ENCODE measurements at regions not wholly inside any gene's neighbourhood (a gene's known extent, or its start where the extent isn't known, plus 50 kb on each side); places are given as distances from the start of the nearest gene placed in this dataset.

- intact Hi-C loops (cut with DNase I) = no loop called here
- H3K4me1 ChIP-seq = no peaks in the 10 kb centered on the region
- no peak for ATAC-seq
Measured at GRCh38 chr9:29657821-29658220, 2084.5 kb upstream of the C9orf72 start.

DNA sequence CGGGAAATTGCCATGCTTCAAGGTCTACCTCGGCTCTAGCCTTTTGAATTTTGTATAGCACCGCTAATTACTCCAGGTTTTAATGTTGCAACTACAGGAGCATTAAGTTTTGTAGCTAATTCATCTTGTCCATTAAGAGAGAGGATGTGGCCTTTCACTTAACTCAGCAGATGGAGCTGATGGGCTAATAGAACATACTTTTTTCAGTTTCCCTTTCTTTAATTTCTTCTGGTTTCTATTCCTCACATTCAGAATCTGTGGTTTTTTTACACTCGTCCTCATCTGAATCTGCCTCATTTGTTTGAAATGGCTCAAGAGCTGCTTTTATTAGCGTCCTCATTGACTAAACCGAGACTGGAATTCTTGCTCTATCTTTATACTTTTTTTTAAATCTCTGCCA lies 2085.7 kb upstream of the C9orf72 start:
- DNase-seq (no peak), ATAC-seq (no peak)

More at GRCh38 chr9:29657821-29658220, 2084.5 kb upstream of the C9orf72 start:
- H3K36me3 ChIP-seq = no peaks in the 10 kb centered on the region
- no peaks in the 10 kb centered on the region for H3K9me3 ChIP-seq
- no peak overlapping the region for H3K27ac ChIP-seq
- no peaks in the 10 kb centered on the region for H3K27me3 ChIP-seq
- no peak for DNase-seq
- TF ChIP-seq CTCF (IDR thresholded peaks at IDR 0.05) = no peak
- H3K4me3 ChIP-seq = no peak overlapping the region

DNA sequence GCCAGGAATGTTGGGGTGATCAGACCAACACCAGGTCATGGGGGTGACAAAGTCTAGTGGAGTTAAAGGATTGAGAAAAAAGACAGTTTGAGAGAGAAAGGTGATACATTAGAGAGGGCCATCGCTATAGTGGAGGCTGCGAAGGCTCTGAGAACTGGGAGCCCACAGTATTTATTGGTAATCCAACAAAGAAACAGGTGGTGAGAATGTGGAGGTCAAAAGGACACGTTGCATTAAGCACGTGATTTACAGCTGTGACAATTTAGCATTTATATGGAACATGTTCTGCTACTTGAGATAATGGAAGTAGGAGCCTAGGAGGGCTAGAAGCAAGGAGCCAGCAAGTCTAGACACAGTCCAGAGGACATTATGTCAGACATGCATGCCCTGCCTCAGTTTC lies 2086.5 kb upstream of the C9orf72 start:
- ATAC-seq = no peak
- intact Hi-C loops (cut with DNase I) = no loop called here
- DNase-seq = no peak
- H3K27ac ChIP-seq = no peak overlapping the region
- no peaks in the 10 kb centered on the region for H3K27me3 ChIP-seq
- no peak for TF ChIP-seq CTCF (IDR thresholded peaks at IDR 0.05)
- no peaks in the 10 kb centered on the region for H3K9me3 ChIP-seq
- H3K4me3 ChIP-seq = no peak overlapping the region
- H3K36me3 ChIP-seq = no peaks in the 10 kb centered on the region
- H3K4me1 ChIP-seq = no peaks in the 10 kb centered on the region

More for the DNA sequence above, 2085.7 kb upstream of the C9orf72 start:
- Histone ChIP-seq H3K9me3 (no peaks in the 10 kb centered on the region), H3K27me3 (no peaks in the 10 kb centered on the region), H3K4me3 (no peak overlapping the region), H3K4me1 (no peaks in the 10 kb centered on the region), H3K27ac (no peak overlapping the region), H3K36me3 (no peaks in the 10 kb centered on the region)
- intact Hi-C loops (cut with DNase I) = no loop called here
- no peak for TF ChIP-seq CTCF (IDR thresholded peaks at IDR 0.05)

- no peaks in the 10 kb centered on the region for H3K27me3 ChIP-seq
- ATAC-seq (peak; percentile 61), DNase-seq (no peak)
- no peak overlapping the region for H3K27ac ChIP-seq
- no peaks in the 10 kb centered on the region for H3K36me3 ChIP-seq
- no peak for TF ChIP-seq CTCF (IDR thresholded peaks at IDR 0.05)
- intact Hi-C loops (cut with DNase I) = no loop called here
- no peak overlapping the region for H3K4me3 ChIP-seq
- H3K9me3 ChIP-seq = no peaks in the 10 kb centered on the region
- no peaks in the 10 kb centered on the region for H3K4me1 ChIP-seq
Measured at GRCh38 chr9:29668732-29669131, 2095.5 kb upstream of the C9orf72 start.

GRCh38 chr9:29669613-29670012 lies 2096.3 kb upstream of the C9orf72 start:
- ATAC-seq (no peak), DNase-seq (no peak)
- no peak overlapping the region for H3K27ac ChIP-seq
- no peaks in the 10 kb centered on the region for H3K27me3 ChIP-seq
- no peaks in the 10 kb centered on the region for H3K9me3 ChIP-seq
- no peak overlapping the region for H3K4me3 ChIP-seq
- H3K4me1 ChIP-seq = no peaks in the 10 kb centered on the region
- TF ChIP-seq CTCF (IDR thresholded peaks at IDR 0.05) = no peak
- H3K36me3 ChIP-seq = no peaks in the 10 kb centered on the region
- intact Hi-C loops (cut with DNase I) = no loop called here

DNA sequence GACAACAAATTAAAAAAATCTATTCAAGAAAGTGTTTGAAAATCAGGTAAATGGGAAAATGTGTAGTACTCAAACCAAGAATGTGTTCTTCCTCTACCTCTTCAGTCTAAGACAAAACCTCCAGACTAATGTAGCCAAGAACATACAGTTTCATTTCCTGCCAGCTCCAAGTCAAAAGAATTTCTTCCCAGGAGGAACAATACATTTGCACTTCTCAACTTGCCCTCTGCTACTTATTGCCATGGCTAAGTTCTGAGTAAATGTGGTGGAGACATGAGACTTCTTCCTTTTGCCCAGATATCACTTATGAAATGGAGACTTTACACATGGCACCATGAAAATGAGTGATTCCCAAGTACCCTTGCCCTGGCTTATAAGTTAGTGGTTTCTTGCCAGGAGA lies 2112.2 kb upstream of the C9orf72 start:
- no peak for TF ChIP-seq CTCF (IDR thresholded peaks at IDR 0.05)
- Histone ChIP-seq H3K4me3 (no peak overlapping the region), H3K27me3 (no peaks in the 10 kb centered on the region), H3K36me3 (no peaks in the 10 kb centered on the region), H3K9me3 (no peaks in the 10 kb centered on the region), H3K4me1 (no peaks in the 10 kb centered on the region), H3K27ac (no peak overlapping the region)
- no peak for ATAC-seq
- intact Hi-C loops (cut with DNase I) = no loop called here
- DNase-seq = no peak
